Gastrocnemius medialis (tissue), 4 donors: ENCODE measurements at regions not wholly inside any gene's neighbourhood (a gene's known extent, or its start where the extent isn't known, plus 50 kb on each side); places are given as distances from the start of the nearest gene placed in this dataset.

Experiments used
- ATAC-seq, 2 donors: fragments of 150-250 bp; one replicate each; pipeline ENCODE4 v1.9.1; 2016
- DNase-seq, 2 donors: peaks; one replicate each; pipeline ENCODE4 v3.0.0-alpha.2; 2019
- H3K27ac ChIP-seq, 4 donors: fragments of 200-600 bp; sonication (generic); 1 replicate in 1 of 4; 2 replicates in 3 of 4; pipeline ENCODE4 v1.5.1; 2016 to 2018; ENCODE audit warnings: mild to moderate bottlenecking in 2 of 4, moderate library complexity in 1 of 4
- H3K27me3 ChIP-seq, 3 donors: fragments of 200-600 bp; sonication (generic) in 2 of 3; 1 replicate in 1 of 3; 2 replicates in 2 of 3; pipeline versions ENCODE4 v1.5.1 to v1.6.0; 2016 to 2019; ENCODE audit warnings: mild to moderate bottlenecking in 1 of 3, moderate library complexity in 1 of 3
- H3K36me3 ChIP-seq, 2 donors: fragments of 200-600 bp; sonication (generic) in 1 of 2; one replicate each; pipeline ENCODE4 v1.5.1; 2017 to 2018
- H3K4me1 ChIP-seq, 2 donors: fragments of 200-600 bp; sonication (generic) in 1 of 2; one replicate each; pipeline ENCODE4 v1.5.1; 2016 to 2017; ENCODE audit warnings: mild to moderate bottlenecking in 2 of 2
- H3K4me3 ChIP-seq, 4 donors: fragments of 200-600 bp; sonication (generic) in 3 of 4; 1 replicate in 1 of 4; 2 replicates in 3 of 4; pipeline ENCODE4 v1.5.1; 2016 to 2019; ENCODE audit warnings: mild to moderate bottlenecking in 2 of 4
- H3K9me3 ChIP-seq, 3 donors: fragments of 200-600 bp; sonication (generic) in 2 of 3; 1 replicate in 1 of 3; 2 replicates in 2 of 3; pipeline ENCODE4 v1.5.1; 2016 to 2019
- CTCF ChIP-seq, 5 experiments: fragments of 450-650 bp in 3 of 5; fragments of 200-600 bp in 2 of 5; sonication (generic) in 2 of 5; IDR thresholded peaks in 4 of 5; conservative IDR thresholded peaks in 1 of 5; 1 replicate in 4 of 5; 2 replicates in 1 of 5; pipeline ENCODE4 v1.5.1; 2016 to 2019; ENCODE audit warnings: antibody characterized with exemption in 5 of 5, mild to moderate bottlenecking in 3 of 5, moderate library complexity in 3 of 5
- POLR2A ChIP-seq, 2 donors: fragments of 450-650 bp; IDR thresholded peaks; one replicate each; pipeline ENCODE4 v1.6.1; 2017; ENCODE audit warnings: antibody characterized with exemption in 2 of 2, mild to moderate bottlenecking in 2 of 2, moderate library complexity in 2 of 2
- in situ Hi-C, 4 donors: fragments of 200-750 bp; cut with MboI; loops; one replicate each; pipeline versions ENCODE4 v1.15.0 to v1.8.0; 2017; ENCODE audit warnings: low sequenced_read_pairs in 4 of 4
- intact Hi-C: fragments of 100-400 bp; cut with DNase I; formaldehyde crosslinking; loops from one replicate; pipeline ENCODE4 v1.15.1; 2023; ENCODE audit warnings: low total_unique reads

GRCh38 chr12:59179231-59179630 is 258.9 kb upstream of the LRIG3 start:
- intact Hi-C loops (no loop called here), in situ Hi-C loops (no loop called here)
- no peak for DNase-seq
- Histone ChIP-seq H3K4me3 (no peak overlapping the region), H3K27me3 (no peaks in the 10 kb centered on the region), H3K4me1 (no peaks in the 10 kb centered on the region), H3K27ac (no peak overlapping the region), H3K9me3 (no peaks in the 10 kb centered on the region), H3K36me3 (no peaks in the 10 kb centered on the region)
- no peak for ATAC-seq
- TF ChIP-seq CTCF (IDR thresholded peaks at IDR 0.05 in 4 of 5, conservative IDR thresholded peaks at IDR 0.05 in 1 of 5) (no peak), POLR2A (IDR thresholded peaks at IDR 0.05) (no peak)

- TF ChIP-seq POLR2A (IDR thresholded peaks at IDR 0.05) (no peak), CTCF (IDR thresholded peaks at IDR 0.05 in 4 of 5, conservative IDR thresholded peaks at IDR 0.05 in 1 of 5) (no peak)
- in situ Hi-C loops (loop anchor here (25.0 kb wide), 2 partner anchors 636 to 1186 kb away; no protein-coding TSS in a partner anchor), intact Hi-C loops (no loop called here)
- Histone ChIP-seq H3K27me3 (no peaks in the 10 kb centered on the region), H3K9me3 (no peaks in the 10 kb centered on the region), H3K4me3 (no peak overlapping the region), H3K36me3 (no peaks in the 10 kb centered on the region), H3K4me1 (no peaks in the 10 kb centered on the region), H3K27ac (no peak overlapping the region)
- DNase-seq = no peak
- no peak for ATAC-seq
These were observed 253.4 kb upstream of the LRIG3 start for GRCh38 chr12:59173695-59174094.

GRCh38 chr12:59168647-59169046 is 248.3 kb upstream of the LRIG3 start:
- H3K4me1 ChIP-seq = no peaks in the 10 kb centered on the region
- no peaks in the 10 kb centered on the region for H3K9me3 ChIP-seq
- no peak for DNase-seq
- TF ChIP-seq POLR2A (IDR thresholded peaks at IDR 0.05) = no peak
- no peak for TF ChIP-seq CTCF (IDR thresholded peaks at IDR 0.05 in 4 of 5, conservative IDR thresholded peaks at IDR 0.05 in 1 of 5)
- H3K27ac ChIP-seq = no peak overlapping the region
- H3K4me3 ChIP-seq = no peak overlapping the region
- in situ Hi-C loops (loop anchor here (25.0 kb wide), 2 partner anchors 631 to 1181 kb away; no protein-coding TSS in a partner anchor), intact Hi-C loops (no loop called here)
- H3K27me3 ChIP-seq = no peaks in the 10 kb centered on the region
- ATAC-seq = no peak
- H3K36me3 ChIP-seq = no peaks in the 10 kb centered on the region

GRCh38 chr12:59166457-59166856 is 246.2 kb upstream of the LRIG3 start:
- TF ChIP-seq CTCF (IDR thresholded peaks at IDR 0.05 in 4 of 5, conservative IDR thresholded peaks at IDR 0.05 in 1 of 5) = no peak
- TF ChIP-seq POLR2A (IDR thresholded peaks at IDR 0.05) = no peak
- ATAC-seq (no peak), DNase-seq (no peak)
- no peaks in the 10 kb centered on the region for H3K4me1 ChIP-seq
- in situ Hi-C loops = loop anchor here (25.0 kb wide), 2 partner anchors 629 to 1179 kb away; no protein-coding TSS in a partner anchor
- no peak overlapping the region for H3K4me3 ChIP-seq
- H3K9me3 ChIP-seq = no peaks in the 10 kb centered on the region
- no peak overlapping the region for H3K27ac ChIP-seq
- intact Hi-C loops = no loop called here
- no peaks in the 10 kb centered on the region for H3K27me3 ChIP-seq
- H3K36me3 ChIP-seq = no peaks in the 10 kb centered on the region
